HCT116 (cell line): ENCODE measurements at regions not wholly inside any gene's neighbourhood (a gene's known extent, or its start where the extent isn't known, plus 50 kb on each side); places are given as distances from the start of the nearest gene placed in this dataset.

Source experiments
- ATAC-seq: fragments of 200-7000 bp; cut with Tn5 transposase; 2 replicates; pipeline ENCODE4 v1.9.1; 2020; ENCODE audit warnings: mild to moderate bottlenecking, moderate library complexity
- BruUV-seq: library from RNA; stranded (reverse); fragments of 400-500 nt; replicated peaks from 2 replicates; lab custom pipeline; 2021; lab: Mats Ljungman, UMichigan
- CTCF ChIA-PET: fragments of 300-600 bp; sonication (Branson Sonifier 250); formaldehyde crosslinking; loops from one replicate; lab custom pipeline; 2021; ENCODE audit warnings: antibody characterized with exemption; lab: Charles Lee
- POLR2A ChIA-PET: fragments of 300-600, 350-600 bp; sonication (Branson Sonifier 250); formaldehyde crosslinking; loops from one replicate; lab custom pipeline; 2021; ENCODE audit warnings: antibody characterized with exemption; lab: Charles Lee
- RAD21 ChIA-PET, 2 experiments: fragments of 300-600 bp; sonication (Branson Sonifier 250); formaldehyde crosslinking; loops; one replicate each; lab custom pipeline; 2023; ENCODE audit warnings: low total read pairs in 2 of 2; ENCODE audit not compliant: uncharacterized antibody in 2 of 2, unreplicated experiment in 2 of 2, low non-redundant PET in 1 of 2; lab: Charles Lee
- DNase-seq: peaks from one replicate; pipeline ENCODE4 v3.0.0-alpha.2; 2010; ENCODE audit warnings: low read depth, low spot score
- H2AFZ ChIP-seq: fragments of 200-600 bp; shearing (Covaris generic), sonication (generic); 2 replicates; pipeline ENCODE4 v1.6.1; 2017; ENCODE audit warnings: low read depth, mixed run types, mixed read lengths, antibody characterized with exemption, low read length; ENCODE audit not compliant: poor library complexity, severe bottlenecking
- H3K27ac ChIP-seq: 2 replicates; pipeline ENCODE4 v1.5.1; 2012; ENCODE audit warnings: low read depth, low read length
- H3K27me3 ChIP-seq: fragments of 200-600 bp; sonication (generic); 2 replicates; pipeline ENCODE4 v1.6.1; 2016; ENCODE audit warnings: mixed run types, low read length, mixed read lengths; ENCODE audit not compliant: insufficient read depth
- H3K36me3 ChIP-seq, 2 experiments: fragments of 200-500 bp in 1 of 2; fragments of 200-600 bp in 1 of 2; sonication (Bioruptor generic) in 1 of 2; sonication (generic) in 1 of 2; 2 replicates each; pipeline versions ENCODE4 v1.5.1 to v1.6.1; 2014 to 2016; ENCODE audit warnings: low read length in 2 of 2, inconsistent platforms in 1 of 2, mixed read lengths in 1 of 2, mixed run types in 1 of 2; ENCODE audit not compliant: insufficient read depth in 2 of 2, control insufficient read depth in 1 of 2
- H3K4me1 ChIP-seq, 2 experiments: fragments of 200-600 bp in 1 of 2; sonication (generic) in 1 of 2; 2 replicates each; pipeline versions ENCODE4 v1.5.1 to v1.6.1; 2012 to 2017; ENCODE audit warnings: low read length in 2 of 2, inconsistent platforms in 1 of 2, mild to moderate bottlenecking in 1 of 2, mixed read lengths in 1 of 2, mixed run types in 1 of 2, moderate library complexity in 1 of 2; ENCODE audit not compliant: insufficient read depth in 2 of 2, control insufficient read depth in 1 of 2
- H3K4me2 ChIP-seq: fragments of 200-600 bp; sonication (generic); 2 replicates; pipeline ENCODE4 v1.6.1; 2017; ENCODE audit warnings: mixed run types, low read length, mixed read lengths
- H3K4me3 ChIP-seq, 2 experiments: fragments of 200-600 bp in 1 of 2; sonication (generic) in 1 of 2; replicated peaks in 1 of 2; 2 replicates each; pipeline ENCODE4 v1.5.1; 2011 to 2016; ENCODE audit warnings: low read length in 2 of 2, control low read depth in 1 of 2, low read depth in 1 of 2, mild to moderate bottlenecking in 1 of 2, mixed read lengths in 1 of 2, mixed run types in 1 of 2
- H3K79me2 ChIP-seq: fragments of 200-600 bp; sonication (generic); 2 replicates; pipeline ENCODE4 v1.6.1; 2017; ENCODE audit warnings: mild to moderate bottlenecking, mixed run types, low read length, moderate library complexity, mixed read lengths; ENCODE audit not compliant: insufficient read depth
- H3K9ac ChIP-seq: fragments of 200-600 bp; sonication (generic); 2 replicates; pipeline ENCODE4 v1.6.1; 2016; ENCODE audit warnings: low read length, mixed read lengths
- H3K9me2 ChIP-seq: fragments of 200-600 bp; sonication (generic), shearing (Covaris generic); 2 replicates; pipeline ENCODE4 v1.6.1; 2017; ENCODE audit warnings: mixed run types, mild to moderate bottlenecking, moderate library complexity; ENCODE audit not compliant: insufficient read depth
- H3K9me3 ChIP-seq, 2 experiments: fragments of 200-500 bp in 1 of 2; fragments of 200-600 bp in 1 of 2; sonication (Bioruptor generic) in 1 of 2; sonication (generic) in 1 of 2; 2 replicates each; pipeline ENCODE4 v1.6.1; 2014 to 2017; ENCODE audit warnings: low read length in 2 of 2, mixed read lengths in 2 of 2, inconsistent platforms in 1 of 2, low read depth in 1 of 2, mild to moderate bottlenecking in 1 of 2, mixed run types in 1 of 2, moderate library complexity in 1 of 2; ENCODE audit not compliant: control insufficient read depth in 1 of 2, insufficient read depth in 1 of 2
- H4K20me1 ChIP-seq: fragments of 200-600 bp; sonication (generic), shearing (Covaris generic); 2 replicates; pipeline ENCODE4 v1.6.1; 2017; ENCODE audit warnings: mixed run types, mild to moderate bottlenecking, moderate library complexity; ENCODE audit not compliant: insufficient read depth
- ATF3 ChIP-seq: IDR thresholded peaks from 2 replicates; pipeline ENCODE4 v1.6.1; 2012
- EZH2 ChIP-seq: fragments of 200-600 bp; sonication (generic); IDR thresholded peaks from 2 replicates; pipeline ENCODE4 v1.6.1; 2017; ENCODE audit warnings: antibody characterized with exemption, mixed run types
- EZH2phosphoT487 ChIP-seq: fragments of 200-600 bp; IDR thresholded peaks from 2 replicates; pipeline ENCODE4 v1.6.1; 2018; ENCODE audit warnings: antibody characterized with exemption, borderline replicate concordance
- FOSL1 ChIP-seq: IDR thresholded peaks from 2 replicates; pipeline ENCODE4 v1.6.1; 2012; ENCODE audit warnings: low read depth
- POLR2A ChIP-seq: IDR thresholded peaks from 2 replicates; pipeline ENCODE4 v1.7.0; 2011; ENCODE audit warnings: borderline replicate concordance; ENCODE audit not compliant: insufficient read depth, insufficient read length; ENCODE audit errors: extremely low read depth
- REST ChIP-seq: IDR thresholded peaks from 2 replicates; pipeline ENCODE4 v1.6.1; 2012; ENCODE audit warnings: low read depth
- intact Hi-C: fragments of 100-400 bp; cut with micrococcal nuclease; formaldehyde crosslinking; loops from 2 replicates; pipeline ENCODE4 v1.10.0; 2022

GRCh38 chr6:165807249-165807960 is 144.4 kb upstream of the PDE10A start:
- Histone ChIP-seq H3K27me3 (no peaks in the 10 kb centered on the region), H3K4me1 (no peaks in the 10 kb centered on the region), H3K36me3 (no peaks in the 10 kb centered on the region), H3K9me3 (no peaks in the 10 kb centered on the region; a peak in 1 of 4 replicates), H3K4me2 (no peak overlapping the region), H3K9ac (no peak overlapping the region), H3K4me3 (no peak overlapping the region), H3K9me2 (no peaks in the 10 kb centered on the region), H3K79me2 (no peaks in the 10 kb centered on the region), H4K20me1 (no peaks in the 10 kb centered on the region), H3K27ac (no peak overlapping the region), H2AFZ (no peak overlapping the region)
- ChIA-PET CTCF (no interaction called here), RAD21 (no interaction called here), POLR2A (no interaction called here)
- no peak for TF ChIP-seq EZH2
- no peak for TF ChIP-seq POLR2A
- TF ChIP-seq EZH2phosphoT487 = no peak
- TF ChIP-seq ATF3 = no peak
- BruUV-seq = no TSS peak
- no peak for DNase-seq
- ATAC-seq = no peak
- intact Hi-C loops = no loop called here

- Histone ChIP-seq H4K20me1 (no peaks in the 10 kb centered on the region), H3K4me3 (no peak overlapping the region), H2AFZ (no peak overlapping the region), H3K9me3 (no peaks in the 10 kb centered on the region; a peak in 1 of 4 replicates), H3K36me3 (no peaks in the 10 kb centered on the region), H3K4me1 (no peaks in the 10 kb centered on the region), H3K9ac (no peak overlapping the region), H3K27ac (no peak overlapping the region), H3K9me2 (no peaks in the 10 kb centered on the region), H3K4me2 (no peak overlapping the region), H3K27me3 (no peaks in the 10 kb centered on the region), H3K79me2 (no peaks in the 10 kb centered on the region)
- TF ChIP-seq FOSL1 = no peak
- no peak for TF ChIP-seq REST
- TF ChIP-seq EZH2phosphoT487 = no peak
- ATAC-seq = no peak
- no TSS peak for BruUV-seq
- CTCF ChIA-PET = no interaction called here
- POLR2A ChIA-PET = no interaction called here
- DNase-seq = no peak
- RAD21 ChIA-PET = no interaction called here
- intact Hi-C loops = no loop called here
These were observed 143.2 kb upstream of the PDE10A start for GRCh38 chr6:165806126-165806810.
